CD4-positive, alpha-beta T cell treated with Interleukin-4 for 1 hour (primary cell): ENCODE measurements at regions not wholly inside any gene's neighbourhood (a gene's known extent, or its start where the extent isn't known, plus 50 kb on each side); places are given as distances from the start of the nearest gene placed in this dataset.
"Not testable (repeated sequence)": the region's sequence is repeated elsewhere in the genome, so short reads cannot be mapped to it uniquely, and the experiment has no call there.

ENCODE experiments used
- DNase-seq, 2 donors: peaks; one replicate each; pipeline ENCODE4 v3.0.0-alpha.2; 2020 to 2022

GRCh38 chr3:194189243-194189791 lies 53.4 kb downstream of the HES1 start:
- no peak for DNase-seq

DNA sequence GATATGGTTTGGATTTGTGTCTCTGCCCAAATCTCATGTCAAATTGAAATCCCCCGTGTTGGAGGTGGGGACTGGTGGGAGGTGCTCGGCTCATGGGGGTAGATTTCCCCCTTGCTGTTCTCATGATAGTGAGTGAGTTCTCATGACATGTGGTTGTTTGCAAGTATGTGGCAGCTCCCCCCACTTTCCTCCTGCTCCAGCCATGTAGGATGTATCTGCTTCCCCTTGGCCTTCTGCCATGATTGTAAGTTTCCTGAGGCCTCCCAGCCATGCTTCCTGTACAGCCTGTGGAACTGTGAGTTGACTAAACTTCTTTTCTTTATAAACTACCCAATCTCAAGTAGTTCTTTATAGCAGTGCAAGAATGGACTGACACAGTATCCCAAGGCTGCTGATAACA lies 55.9 kb downstream of the HES1 start:
- DNase-seq: not testable (repeated sequence)

GRCh38 chr3:194194051-194194756 lies 58.3 kb downstream of the HES1 start:
- peak in 1 of 2 donors; percentile 25 for DNase-seq

GRCh38 chr3:194194757-194195085 lies 58.8 kb downstream of the HES1 start:
- DNase-seq: no peak

GRCh38 chr3:194195611-194196010 lies 59.7 kb downstream of the HES1 start:
- DNase-seq: no peak

- no peak for DNase-seq
These were observed 60.9 kb downstream of the HES1 start for GRCh38 chr3:194196876-194197275.

GRCh38 chr3:194197396-194197960 lies 61.5 kb downstream of the HES1 start:
- DNase-seq: no peak

- no peak for DNase-seq
These were observed 62.2 kb downstream of the HES1 start for GRCh38 chr3:194197981-194198695.

GRCh38 chr3:194198938-194199337 lies 63.0 kb downstream of the HES1 start:
- no peak for DNase-seq

DNA sequence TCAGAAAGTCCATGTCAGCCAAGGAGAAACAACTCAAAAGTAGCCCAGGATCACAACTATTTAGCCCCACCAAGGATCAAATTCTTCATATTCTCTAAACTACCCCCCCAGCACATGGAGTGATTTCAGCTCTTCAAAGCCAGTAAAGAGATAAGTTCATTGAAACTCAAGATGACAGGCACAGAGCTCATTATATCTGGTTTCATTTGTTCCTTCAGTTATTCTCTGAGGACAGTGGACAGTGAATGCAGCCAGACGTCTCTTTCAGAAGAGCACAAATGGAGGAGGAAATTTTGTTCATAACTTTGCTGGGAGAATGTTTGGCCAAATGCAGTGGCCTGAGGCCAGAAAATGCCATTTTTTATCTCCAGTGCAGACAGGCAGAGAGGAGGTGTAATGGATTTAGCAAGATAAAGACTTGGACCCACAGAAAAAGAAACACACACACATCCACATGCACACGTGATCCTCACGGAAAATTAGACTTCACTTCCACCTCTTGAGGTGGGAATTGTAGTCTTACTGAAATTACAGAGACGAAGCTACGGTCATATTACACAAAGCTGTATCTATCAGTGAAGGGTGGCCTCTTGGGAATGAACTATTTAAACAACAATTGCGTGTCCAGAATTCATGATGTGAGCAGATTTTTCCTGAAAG lies 64.6 kb downstream of the HES1 start:
- DNase-seq: no peak

DNA sequence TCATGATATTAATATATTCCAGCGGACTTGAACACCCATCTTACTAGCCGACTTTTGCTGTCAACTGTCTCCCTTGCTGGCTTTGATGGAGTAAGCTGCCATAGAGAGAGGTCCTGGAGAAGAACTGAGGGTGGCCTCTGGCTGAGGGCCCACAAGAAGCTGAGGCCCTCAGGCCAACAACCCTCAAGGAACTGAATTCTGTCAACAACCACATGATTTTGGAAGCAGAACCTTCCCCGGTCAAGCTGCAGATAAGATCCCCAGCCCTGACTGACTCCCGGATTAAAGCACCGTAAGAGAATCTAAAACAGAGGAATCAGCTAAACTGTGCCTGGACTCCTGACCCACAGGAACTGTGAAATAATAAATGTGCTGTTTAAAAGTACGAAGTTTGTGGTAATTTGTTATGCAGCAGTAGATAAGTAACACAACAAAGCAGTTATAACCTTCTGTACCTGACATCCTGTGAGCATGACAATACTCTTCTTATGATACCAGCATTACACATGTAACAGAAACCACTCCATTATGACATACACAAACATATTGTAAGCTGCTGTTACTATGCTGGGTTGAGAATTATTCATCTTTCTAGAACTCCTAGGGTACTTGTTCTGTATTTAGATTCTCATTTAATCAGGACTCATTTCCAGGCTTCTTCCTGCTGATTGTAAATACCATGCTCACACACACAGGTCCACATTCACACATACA lies 66.2 kb downstream of the HES1 start:
- DNase-seq: no peak

DNA sequence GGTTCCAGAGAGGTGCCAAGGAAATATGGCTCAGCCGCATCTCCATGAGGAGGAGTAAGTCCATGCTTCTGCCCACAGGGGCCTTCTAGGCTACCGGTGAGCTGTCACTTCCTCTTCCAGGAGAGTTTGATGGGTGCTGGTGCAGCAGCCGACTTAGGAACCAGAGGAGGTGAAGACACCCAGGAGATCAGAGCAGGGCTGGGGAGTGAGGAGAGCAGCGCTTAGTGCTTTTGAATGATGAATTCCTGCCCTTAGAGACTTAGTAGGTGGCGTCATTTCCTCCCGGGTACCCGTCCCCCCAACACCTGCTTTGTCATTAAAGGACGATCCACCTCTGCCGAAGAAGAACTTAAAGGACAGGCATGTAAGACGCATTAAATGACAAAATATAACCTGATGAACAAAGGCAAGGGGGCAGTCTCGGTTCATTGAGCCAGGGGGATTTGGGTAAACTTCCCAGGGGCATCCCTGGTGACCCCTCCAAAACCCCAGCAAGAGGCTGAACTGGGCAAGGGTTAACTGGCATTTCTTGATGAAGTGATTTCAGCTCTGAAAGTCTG lies 67.6 kb downstream of the HES1 start:
- peak; percentile 11 to 31 for DNase-seq

DNA sequence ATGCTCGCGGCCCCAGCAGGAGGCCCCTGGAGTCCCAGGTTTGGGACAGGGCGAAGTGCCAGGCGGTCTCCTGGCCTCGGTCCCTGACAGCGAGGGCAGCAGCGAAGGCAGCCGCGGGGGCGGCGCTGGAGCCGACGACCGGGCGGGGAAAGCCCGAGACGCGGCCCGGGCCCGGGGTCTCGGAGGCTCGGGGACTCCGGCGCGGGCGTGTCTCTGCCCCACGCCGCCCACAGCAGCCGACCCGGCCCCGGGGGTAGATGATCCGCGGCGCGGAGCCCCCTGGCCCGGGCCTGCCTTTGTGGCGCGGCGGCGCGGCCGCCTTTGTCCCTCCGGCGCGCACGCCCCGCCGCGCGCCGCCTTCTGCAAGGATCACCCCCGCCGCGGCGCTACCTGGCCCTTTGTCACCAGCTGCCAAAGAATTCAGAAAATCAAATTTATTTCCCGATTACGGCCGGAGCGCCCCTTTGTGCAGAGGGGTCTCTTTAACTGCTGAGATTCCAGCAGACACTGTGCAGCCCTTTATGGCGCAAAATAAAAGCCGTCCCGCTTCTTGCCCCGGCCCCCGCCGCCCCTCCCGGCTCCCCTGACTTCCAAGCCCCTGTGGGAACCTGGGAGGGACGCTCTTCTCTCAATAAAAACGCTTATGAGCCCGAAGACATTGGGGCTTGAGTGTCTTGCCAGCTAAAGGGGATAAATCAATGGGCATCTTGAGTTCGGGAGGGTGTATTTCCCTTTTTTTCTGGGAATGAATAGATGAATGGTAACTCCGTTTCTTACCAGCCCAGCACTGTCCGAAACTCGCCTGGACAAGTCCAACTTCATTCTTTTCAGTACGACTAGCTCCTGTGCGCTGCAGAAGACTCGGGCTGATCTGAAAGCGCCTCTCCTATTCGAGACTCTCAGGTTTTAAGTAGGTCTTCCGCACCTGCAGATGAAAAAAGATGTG lies 68.4 kb downstream of the HES1 start:
- no peak for DNase-seq

DNA sequence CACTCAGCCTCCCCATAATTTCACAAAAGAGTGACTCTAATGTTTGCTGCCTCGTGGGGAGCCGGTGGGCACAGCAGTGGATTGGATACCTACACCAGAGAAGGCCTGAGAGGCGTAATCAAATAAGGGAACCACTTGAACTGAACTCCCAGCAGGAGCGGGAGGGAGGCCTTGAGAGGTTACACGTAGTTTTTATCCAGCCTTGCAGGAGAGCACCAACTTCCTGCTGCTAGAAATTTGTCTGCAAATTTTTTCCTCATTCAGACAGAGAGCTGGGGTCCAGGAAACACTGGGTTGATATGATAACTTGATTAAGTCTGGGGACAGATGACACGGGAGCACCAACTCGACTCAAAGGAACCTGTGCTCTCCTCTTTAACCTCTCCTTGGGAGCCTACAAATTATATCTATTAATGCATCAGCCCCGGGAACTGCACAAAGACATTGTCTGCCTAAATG lies 69.8 kb downstream of the HES1 start:
- DNase-seq: peak; percentile 6 to 20

- no peak for DNase-seq
These were observed 70.4 kb downstream of the HES1 start for GRCh38 chr3:194206320-194206719.

DNA sequence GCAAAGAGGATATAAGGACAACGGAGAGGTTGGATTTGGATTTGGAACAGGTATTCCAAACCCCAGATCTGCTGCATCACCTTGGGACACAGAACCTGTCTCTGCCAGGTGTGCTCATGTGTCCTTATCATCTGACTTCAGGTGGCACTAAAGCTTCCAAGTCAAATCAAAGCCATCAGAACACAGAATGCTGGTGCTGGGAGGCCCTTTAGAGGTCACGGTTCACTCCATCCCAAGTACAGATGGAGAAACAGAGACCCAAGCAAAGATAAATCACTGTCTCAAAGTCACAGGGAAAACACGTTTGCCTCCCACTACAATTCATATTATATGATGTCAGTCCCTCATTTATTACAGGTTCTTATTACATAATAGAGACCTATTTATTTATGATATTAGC lies 72.8 kb downstream of the HES1 start:
- no peak for DNase-seq

- no peak for DNase-seq
These were observed 76.4 kb downstream of the HES1 start for GRCh38 chr3:194212161-194212844.

DNA sequence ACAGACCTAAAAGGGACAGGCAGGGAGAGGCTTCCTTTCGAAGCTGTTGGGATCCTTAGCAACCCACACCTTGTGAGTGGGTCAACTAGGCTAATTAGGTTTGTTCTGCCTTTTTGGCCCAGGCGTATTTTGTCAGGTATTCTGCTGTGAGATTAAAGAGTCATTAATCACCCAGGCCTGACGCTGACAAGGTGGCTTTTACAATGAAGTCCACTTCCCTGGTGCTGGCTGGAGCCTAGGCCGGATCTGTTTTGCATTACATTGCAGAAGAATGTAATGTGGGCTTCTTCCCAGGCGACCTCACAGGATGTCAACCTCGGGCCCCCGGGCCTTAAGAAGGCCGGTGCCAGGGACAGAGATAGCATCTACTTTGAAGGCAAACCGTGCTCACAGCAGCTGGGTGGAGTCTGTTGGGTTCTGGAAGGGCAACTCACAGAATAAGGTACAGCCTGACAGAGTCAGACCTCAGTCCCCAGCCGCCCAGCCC lies 76.9 kb downstream of the HES1 start:
- DNase-seq: no peak

- no peak for DNase-seq
These were observed 79.4 kb downstream of the HES1 start for GRCh38 chr3:194215392-194215791.
